AG10803 (cell line): ENCODE measurements at regions not wholly inside any gene's neighbourhood (a gene's known extent, or its start where the extent isn't known, plus 50 kb on each side); places are given as distances from the start of the nearest gene placed in this dataset.
"Not testable (repeated sequence)": the region's sequence is repeated elsewhere in the genome, so short reads cannot be mapped to it uniquely, and the experiment has no call there.

Experiments used
- DNase-seq: peaks from one replicate; pipeline ENCODE4 v3.0.0; 2010; ENCODE audit warnings: low read depth
- H3K4me3 ChIP-seq: 2 replicates; pipeline ENCODE4 v1.5.1; 2011; ENCODE audit warnings: mild to moderate bottlenecking, low read length, control low read depth
- TF ChIP-seq, protein P1 (sequence below): conservative IDR thresholded peaks from 2 replicates; pipeline ENCODE4 v1.5.1; 2011; ENCODE audit warnings: mild to moderate bottlenecking, low read length, control low read depth, inconsistent platforms

DNA sequence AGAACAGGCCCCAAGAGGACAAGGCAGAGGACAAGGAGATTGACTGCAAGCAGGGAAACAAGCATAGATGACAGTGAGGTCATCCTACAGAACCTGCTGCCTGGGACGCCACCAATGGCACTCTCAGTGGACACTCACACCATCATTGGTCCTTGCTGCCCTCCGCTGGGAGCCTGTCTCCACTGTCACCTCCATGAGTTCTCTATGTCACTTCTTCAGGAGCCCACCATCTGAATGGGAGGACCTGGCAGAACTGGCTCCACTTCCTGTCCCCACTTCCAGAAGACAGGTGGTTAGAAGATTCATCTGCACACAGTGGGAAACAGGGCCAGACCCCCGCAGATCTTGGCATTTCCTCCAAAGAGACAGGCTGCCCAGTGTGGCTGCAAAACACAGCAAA, 188.9 kb downstream of the HSD17B3 start:
- H3K4me3 ChIP-seq = no peak overlapping the region
- no peak for DNase-seq
- TF ChIP-seq, protein P1, sequence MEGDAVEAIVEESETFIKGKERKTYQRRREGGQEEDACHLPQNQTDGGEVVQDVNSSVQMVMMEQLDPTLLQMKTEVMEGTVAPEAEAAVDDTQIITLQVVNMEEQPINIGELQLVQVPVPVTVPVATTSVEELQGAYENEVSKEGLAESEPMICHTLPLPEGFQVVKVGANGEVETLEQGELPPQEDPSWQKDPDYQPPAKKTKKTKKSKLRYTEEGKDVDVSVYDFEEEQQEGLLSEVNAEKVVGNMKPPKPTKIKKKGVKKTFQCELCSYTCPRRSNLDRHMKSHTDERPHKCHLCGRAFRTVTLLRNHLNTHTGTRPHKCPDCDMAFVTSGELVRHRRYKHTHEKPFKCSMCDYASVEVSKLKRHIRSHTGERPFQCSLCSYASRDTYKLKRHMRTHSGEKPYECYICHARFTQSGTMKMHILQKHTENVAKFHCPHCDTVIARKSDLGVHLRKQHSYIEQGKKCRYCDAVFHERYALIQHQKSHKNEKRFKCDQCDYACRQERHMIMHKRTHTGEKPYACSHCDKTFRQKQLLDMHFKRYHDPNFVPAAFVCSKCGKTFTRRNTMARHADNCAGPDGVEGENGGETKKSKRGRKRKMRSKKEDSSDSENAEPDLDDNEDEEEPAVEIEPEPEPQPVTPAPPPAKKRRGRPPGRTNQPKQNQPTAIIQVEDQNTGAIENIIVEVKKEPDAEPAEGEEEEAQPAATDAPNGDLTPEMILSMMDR = no peak

DNA sequence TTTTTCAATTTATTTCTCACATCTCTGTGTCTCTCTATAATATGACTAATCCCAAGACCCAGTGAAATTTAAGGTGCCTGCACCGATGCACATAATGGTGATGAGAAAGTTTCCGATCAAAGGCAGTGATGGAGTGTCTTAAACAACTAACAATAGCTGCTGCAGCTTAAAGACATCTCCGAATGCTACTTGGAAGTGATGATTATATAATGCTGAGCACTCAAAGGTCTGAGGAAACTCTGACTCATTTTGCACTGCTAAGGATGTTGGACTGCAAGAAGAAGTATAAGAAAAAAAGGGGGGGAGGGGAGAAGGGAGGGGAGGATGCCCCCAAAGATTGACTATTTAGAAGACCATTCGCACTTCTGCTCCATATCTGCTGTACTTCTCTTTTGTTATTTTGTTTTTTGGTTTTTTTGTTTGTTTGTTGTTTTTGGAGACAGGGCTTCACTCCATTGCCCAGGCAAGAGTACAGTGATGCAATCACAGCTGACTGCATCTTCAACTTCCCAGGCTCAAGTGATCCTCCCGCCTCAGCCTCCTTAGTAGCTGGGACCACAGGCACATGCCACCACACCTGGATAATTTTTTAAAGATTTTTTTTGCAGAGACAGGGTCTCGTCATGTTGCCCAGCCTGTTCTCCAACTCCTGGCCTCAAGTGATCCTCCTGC, 192.2 kb downstream of the HSD17B3 start:
- peak; percentile 9 for DNase-seq
- TF ChIP-seq, protein P1 = no peak

DNA sequence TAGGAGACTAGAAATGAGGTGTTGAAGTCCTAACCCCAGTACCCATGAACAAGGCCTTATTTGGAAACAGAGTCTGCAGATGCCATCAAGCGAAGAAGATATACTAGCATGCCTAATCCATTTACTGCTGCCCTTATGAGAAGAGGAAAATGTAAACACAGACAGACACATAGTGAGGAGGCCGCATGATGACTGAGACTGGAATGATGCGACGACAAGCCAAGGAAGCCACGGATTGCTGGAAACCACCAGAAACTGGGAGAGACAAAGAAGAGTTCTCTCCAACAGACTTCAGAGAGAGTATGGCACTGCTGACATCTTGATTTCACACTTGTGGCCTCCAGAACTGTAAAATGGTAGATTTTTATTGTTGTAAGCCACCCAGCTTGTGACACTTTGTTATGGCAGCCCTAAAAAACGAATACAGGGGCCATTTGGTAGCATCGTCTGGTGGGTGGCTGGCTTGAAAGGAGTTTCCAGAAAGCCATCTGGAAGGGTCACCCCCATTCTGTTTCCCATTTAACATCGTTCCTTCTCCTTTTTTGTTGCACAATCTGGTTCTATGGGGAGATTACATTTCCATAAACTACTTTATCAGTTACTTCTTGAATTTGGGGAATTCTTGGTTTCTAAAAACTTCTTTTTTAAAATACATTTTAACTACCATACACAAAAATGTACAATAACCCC, 193.1 kb downstream of the HSD17B3 start:
- no peak for DNase-seq
- H3K4me3 ChIP-seq = no peak overlapping the region
- TF ChIP-seq, protein P1 = no peak

More for the DNA sequence above, 192.2 kb downstream of the HSD17B3 start:
- no peak overlapping the region for H3K4me3 ChIP-seq

DNA sequence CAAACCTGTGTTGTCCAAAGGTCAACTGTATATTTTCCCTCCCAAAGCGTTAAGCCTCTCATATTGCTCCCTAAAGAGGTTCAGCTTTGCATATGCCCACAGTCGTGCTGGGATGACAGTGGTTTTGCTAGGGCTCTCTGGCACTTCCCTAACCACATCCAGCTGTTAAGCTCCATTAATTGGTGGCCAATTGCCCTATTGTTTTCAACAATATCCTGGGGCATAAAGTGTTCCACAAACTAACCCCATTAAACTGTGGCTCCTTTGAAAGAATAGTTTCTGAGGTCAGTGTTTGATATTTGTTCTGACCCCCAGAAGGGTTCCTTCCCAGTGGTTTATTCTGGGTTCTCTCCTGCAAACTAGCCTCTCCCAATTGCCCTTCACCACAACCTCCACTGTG, 194.5 kb downstream of the HSD17B3 start:
- no peak for DNase-seq
- no peak overlapping the region for H3K4me3 ChIP-seq
- TF ChIP-seq, protein P1 = no peak

DNA sequence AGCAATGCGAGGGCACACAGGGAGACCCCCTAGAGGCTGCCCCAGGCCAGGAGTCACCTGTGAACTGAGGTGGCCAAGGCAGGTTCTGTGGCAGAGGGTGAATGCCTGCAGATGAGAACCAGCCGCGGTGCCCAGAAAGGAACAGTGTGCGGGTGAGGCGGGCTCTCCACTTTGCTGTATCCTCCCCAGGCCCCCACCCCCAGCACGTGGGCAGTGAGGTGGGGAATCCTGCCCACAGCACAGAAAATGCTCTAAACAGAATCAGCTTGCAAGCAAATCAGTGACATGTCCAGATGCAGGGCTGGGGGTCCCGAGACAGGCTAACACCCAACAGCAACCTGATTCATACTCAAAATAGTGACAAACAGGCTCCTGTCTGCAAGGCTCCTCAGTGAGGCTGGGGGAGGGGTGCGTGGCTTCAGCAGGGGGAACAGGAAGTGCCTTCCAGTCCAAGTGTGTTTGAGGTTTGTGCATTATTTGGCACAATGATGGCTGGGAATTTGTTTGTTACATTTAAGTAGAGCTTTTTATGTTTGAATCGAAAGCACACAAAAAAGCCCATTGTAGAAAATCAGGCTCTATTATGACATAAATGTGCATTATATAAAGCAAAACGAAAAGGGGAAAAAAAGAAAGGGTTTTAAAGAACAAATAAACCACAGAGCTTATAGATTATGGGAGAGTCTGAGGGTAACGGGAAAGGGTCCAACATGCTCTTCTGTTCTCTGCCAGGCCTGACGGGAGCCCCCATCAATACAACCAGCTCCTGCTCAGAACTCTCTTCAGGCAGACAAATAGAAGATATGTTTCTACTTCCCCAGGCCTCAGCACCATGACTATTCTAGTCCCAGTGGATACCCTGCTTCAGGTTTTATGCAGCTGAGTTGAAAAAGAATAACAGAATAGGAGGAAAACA, 201.3 kb downstream of the HSD17B3 start:
- no peak overlapping the region for H3K4me3 ChIP-seq
- DNase-seq = no peak
- TF ChIP-seq, protein P1 = no peak

DNA sequence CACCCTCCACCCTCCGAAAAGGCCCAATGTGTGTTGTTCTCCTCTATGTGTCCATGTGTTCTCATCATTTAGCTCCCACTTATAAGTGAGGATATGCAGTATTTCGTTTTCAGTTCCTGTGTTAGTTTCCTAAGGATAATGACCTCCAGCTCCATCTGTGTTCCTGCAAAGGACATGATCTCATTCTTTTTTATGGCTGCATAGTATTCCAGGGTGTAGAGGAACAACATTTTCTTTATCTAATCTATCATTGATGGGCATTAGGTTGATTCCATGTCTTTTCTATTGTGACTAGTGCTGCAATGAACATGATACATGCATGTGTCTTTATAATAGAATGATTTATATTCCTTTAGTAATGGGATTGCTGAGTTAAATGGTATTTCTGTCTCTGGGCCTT, 211.3 kb downstream of the HSD17B3 start:
- not testable (repeated sequence) for H3K4me3 ChIP-seq, DNase-seq

DNA sequence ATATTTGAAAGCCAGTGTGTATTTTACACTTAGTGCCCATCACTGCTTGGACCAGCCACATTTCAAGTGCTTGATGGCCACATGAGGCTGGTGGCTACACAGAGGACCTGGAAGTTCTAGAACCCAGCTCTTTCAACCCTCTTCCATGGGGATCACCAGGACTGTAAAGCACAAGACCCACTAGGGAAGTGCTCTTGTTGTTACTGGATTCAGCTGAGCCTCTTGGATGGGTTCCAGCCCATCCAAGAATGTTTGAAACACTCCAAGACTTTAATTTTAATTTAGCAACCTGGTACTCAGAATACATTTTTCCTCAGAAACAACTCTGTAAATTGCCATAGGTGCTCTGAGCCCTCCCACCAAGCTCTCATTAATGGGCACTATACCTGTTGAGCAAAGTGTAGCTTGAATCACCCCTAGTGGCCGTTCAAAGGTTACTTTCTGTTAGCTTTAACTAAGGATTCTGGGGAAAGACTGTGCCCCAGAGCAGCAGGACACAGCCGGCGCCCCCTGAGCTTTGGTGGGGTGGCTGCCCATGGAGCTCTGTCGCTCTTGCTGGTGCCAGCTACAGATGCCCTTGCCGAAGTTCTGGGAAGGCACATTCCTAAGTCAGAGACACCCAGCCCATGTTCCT, 212.4 kb downstream of the HSD17B3 start:
- no peak for DNase-seq
- no peak overlapping the region for H3K4me3 ChIP-seq
- TF ChIP-seq, protein P1 = no peak
